KBM-7 (cell line): ENCODE measurements at regions not wholly inside any gene's neighbourhood (a gene's known extent, or its start where the extent isn't known, plus 50 kb on each side); places are given as distances from the start of the nearest gene placed in this dataset.

Source experiments
- DNase-seq: peaks from one replicate; pipeline ENCODE4 v3.0.0-alpha.2; 2015
- in situ Hi-C: fragments of 300-500 bp; cut with MboI; formaldehyde crosslinking; loops from 2 replicates; pipeline ENCODE4 v1.14.3; 2020; ENCODE audit warnings: low sequenced_read_pairs, low pct_unique_long_range_greater_than_20kb, mixed read lengths

GRCh38 chr14:56887216-56887615 is 76.9 kb upstream of the OTX2 start:
- no peak for DNase-seq
- in situ Hi-C loops: no loop called here

GRCh38 chr14:56886471-56887062 is 76.3 kb upstream of the OTX2 start:
- DNase-seq: no peak
- in situ Hi-C loops: no loop called here

DNA sequence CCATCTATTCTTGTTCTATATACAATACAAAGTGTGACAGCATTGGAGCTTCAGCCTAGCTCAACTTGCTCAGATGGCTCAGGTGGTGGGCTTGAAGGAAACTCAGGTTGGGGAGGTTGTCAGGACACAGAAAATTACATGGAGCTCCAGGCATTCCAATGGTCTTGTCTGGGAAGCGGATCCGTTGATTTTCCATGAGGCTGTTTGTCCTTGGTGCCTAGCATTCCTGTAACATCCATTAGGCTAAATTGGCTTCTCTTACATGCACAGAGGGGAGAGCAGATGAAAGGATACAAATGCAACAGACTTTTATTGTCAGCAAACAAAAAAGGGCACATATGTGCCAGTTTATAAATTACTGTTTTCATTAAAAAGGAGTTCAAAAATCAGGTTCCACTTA is 75.5 kb upstream of the OTX2 start:
- in situ Hi-C loops: no loop called here
- no peak for DNase-seq

DNA sequence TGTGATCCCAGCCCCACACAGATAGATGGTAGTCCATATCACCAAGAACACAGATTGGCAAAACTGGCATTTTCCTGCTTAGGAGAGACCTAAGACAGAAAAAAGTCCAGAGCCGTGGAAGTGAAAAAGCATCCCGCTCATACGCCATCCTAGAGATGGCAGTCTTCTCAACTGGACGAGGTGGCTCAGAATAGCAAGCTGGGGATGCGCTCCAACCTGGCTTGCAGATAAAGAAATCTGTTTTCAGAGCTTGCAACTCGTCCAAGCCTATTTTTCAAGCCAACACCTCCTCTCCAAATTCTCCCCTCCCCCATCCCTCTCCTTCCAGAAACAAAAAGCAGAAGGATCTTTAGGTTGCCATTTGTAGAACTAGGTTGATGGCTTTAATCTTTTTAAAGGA is 74.3 kb upstream of the OTX2 start:
- no peak for DNase-seq
- in situ Hi-C loops: no loop called here

GRCh38 chr14:56881181-56881580 is 70.9 kb upstream of the OTX2 start:
- DNase-seq: no peak
- in situ Hi-C loops: no loop called here

DNA sequence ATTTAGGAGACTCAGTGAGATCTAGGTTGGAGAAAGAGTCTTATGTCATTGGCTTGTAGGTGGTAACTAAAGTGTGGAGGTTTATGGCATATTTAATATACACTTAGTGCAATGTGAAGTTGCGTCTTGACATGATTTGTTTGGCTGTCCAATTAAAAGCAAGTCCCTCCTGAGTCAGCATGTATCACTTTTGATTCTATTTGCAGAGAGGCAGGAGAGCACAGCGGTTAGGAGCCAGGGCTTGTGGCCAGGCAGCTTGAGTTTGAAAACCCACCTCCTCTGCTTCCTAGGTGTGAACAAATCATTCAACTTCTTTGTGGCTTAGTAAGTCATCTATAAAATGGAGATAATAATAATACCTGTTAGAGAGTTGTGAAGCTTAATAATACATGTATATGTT is 68.5 kb upstream of the OTX2 start:
- no peak for DNase-seq
- in situ Hi-C loops: no loop called here

- in situ Hi-C loops: no loop called here
- no peak for DNase-seq
Measured at GRCh38 chr14:56875104-56875675, 64.9 kb upstream of the OTX2 start.

GRCh38 chr14:56874375-56874774 is 64.1 kb upstream of the OTX2 start:
- in situ Hi-C loops: no loop called here
- peak; percentile 27 for DNase-seq

DNA sequence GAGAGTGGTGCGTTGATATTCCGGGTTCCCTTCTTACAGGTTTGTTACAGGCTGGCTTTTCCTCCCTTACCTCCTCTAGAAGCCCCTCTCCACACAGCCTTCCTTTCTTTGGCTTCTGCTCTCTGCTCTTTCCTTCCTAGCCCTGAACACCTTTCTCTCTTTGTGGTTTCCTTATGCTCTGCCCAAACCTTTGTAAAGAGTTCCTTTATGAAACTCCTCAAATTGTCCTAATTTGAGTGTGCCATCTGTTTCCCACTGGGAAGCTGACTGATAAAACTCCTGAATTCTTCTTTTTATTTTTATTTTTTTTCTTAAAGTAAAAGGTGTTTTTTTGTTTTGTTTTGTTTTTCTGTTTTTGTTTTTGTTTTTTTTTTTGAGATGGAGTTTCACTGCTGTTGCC is 60.1 kb upstream of the OTX2 start:
- no peak for DNase-seq
- in situ Hi-C loops: no loop called here

- no peak for DNase-seq
- in situ Hi-C loops: no loop called here
Measured at GRCh38 chr14:56868660-56869059, 58.4 kb upstream of the OTX2 start.

- in situ Hi-C loops: no loop called here
- no peak for DNase-seq
Measured at GRCh38 chr14:56862836-56863235, 52.6 kb upstream of the OTX2 start.

- no peak for DNase-seq
- in situ Hi-C loops: no loop called here
Measured at GRCh38 chr14:56860441-56860840, 50.2 kb upstream of the OTX2 start.
